HepG2 (cell line): ENCODE measurements at regions not wholly inside any gene's neighbourhood (a gene's known extent, or its start where the extent isn't known, plus 50 kb on each side); places are given as distances from the start of the nearest gene placed in this dataset.

ENCODE experiments used
- ATAC-seq: fragments of 200-7000 bp; cut with Tn5 transposase; 3 replicates; pipeline ENCODE4 v1.9.1; 2020; ENCODE audit warnings: mild to moderate bottlenecking, moderate library complexity
- BruUV-seq: library from RNA; stranded (reverse); fragments of 400-500 nt; replicated peaks from 2 replicates; lab custom pipeline; 2021; lab: Mats Ljungman, UMichigan
- CTCF ChIA-PET: fragments of 300-600 bp; formaldehyde crosslinking; extraction: SDS; loops from one replicate; lab custom pipeline; 2021; ENCODE audit warnings: low total read pairs, inconsistent platforms, low intra/inter-chr PET ratio; lab: Yijun Ruan, JAX
- POLR2A ChIA-PET: fragments of 350-600 bp; sonication (Branson Sonifier 250); formaldehyde crosslinking; loops from one replicate; lab custom pipeline; 2020; ENCODE audit warnings: antibody characterized with exemption, inconsistent platforms; lab: Yijun Ruan, JAX
- DNase-seq: peaks from one replicate; pipeline ENCODE4 v3.0.0-alpha.2; 2015; ENCODE audit warnings: low spot score
- FAIRE-seq: peaks from 3 replicates; lab custom pipeline; 2011; peaks lifted over from hg19 to GRCh38; lab: Jason Lieb, UNC
- H2AFZ ChIP-seq: one replicate; pipeline ENCODE4 v1.6.1; 2011; ENCODE audit warnings: low read length, inconsistent platforms
- H3K27ac ChIP-seq: fragments of 300-600 bp; 3 replicates; pipeline ENCODE4 v1.8.0; 2011; ENCODE audit warnings: mixed run types, mild to moderate bottlenecking, mixed read lengths, low read length, inconsistent platforms; ENCODE audit not compliant: insufficient read depth; ENCODE audit errors: extremely low read length
- H3K27me3 ChIP-seq, 2 experiments: fragments of 200-600 bp in 1 of 2; 2 replicates in 1 of 2; 3 replicates in 1 of 2; pipeline versions ENCODE4 v1.6.0 to v1.8.0; 2011; ENCODE audit warnings: low read length in 2 of 2, mild to moderate bottlenecking in 2 of 2, moderate library complexity in 2 of 2, inconsistent platforms in 1 of 2; ENCODE audit not compliant: insufficient read depth in 2 of 2, control insufficient read depth in 1 of 2
- H3K36me3 ChIP-seq, 2 experiments: fragments of 200-600 bp in 1 of 2; replicated peaks in 1 of 2; 2 replicates in 1 of 2; 3 replicates in 1 of 2; pipeline versions ENCODE4 v1.5.1 to v1.8.0; 2011; ENCODE audit warnings: low read length in 2 of 2, inconsistent platforms in 1 of 2; ENCODE audit not compliant: insufficient read depth in 2 of 2, control insufficient read depth in 1 of 2
- H3K4me1 ChIP-seq: 2 replicates; pipeline ENCODE4 v1.5.1; 2012; ENCODE audit warnings: low read length, inconsistent platforms; ENCODE audit not compliant: insufficient read depth
- H3K4me2 ChIP-seq: 2 replicates; pipeline ENCODE4 v1.6.0; 2011; ENCODE audit warnings: low read depth, low read length, inconsistent platforms
- H3K4me3 ChIP-seq, 3 experiments: fragments of 200-600 bp in 1 of 3; sonication (generic), shearing (Covaris generic) in 1 of 3; replicated peaks in 1 of 3; 2 replicates each; pipeline ENCODE4 v1.5.1; 2011 to 2016; ENCODE audit warnings: low read length in 3 of 3, inconsistent platforms in 2 of 3, low read depth in 2 of 3, mild to moderate bottlenecking in 2 of 3, control low read depth in 1 of 3, mixed read lengths in 1 of 3; ENCODE audit not compliant: insufficient read depth in 1 of 3
- H3K79me2 ChIP-seq: one replicate; pipeline ENCODE4 v1.6.1; 2011; ENCODE audit warnings: low read length, inconsistent platforms; ENCODE audit not compliant: insufficient read depth
- H3K9ac ChIP-seq: 2 replicates; pipeline ENCODE4 v1.6.0; 2011; ENCODE audit warnings: mild to moderate bottlenecking, low read depth, low read length, inconsistent platforms; ENCODE audit not compliant: insufficient read depth
- H3K9me3 ChIP-seq: 2 replicates; pipeline ENCODE4 v1.5.1; 2012; ENCODE audit warnings: mild to moderate bottlenecking, low read length
- H4K20me1 ChIP-seq: 2 replicates; pipeline ENCODE4 v1.6.0; 2011; ENCODE audit warnings: inconsistent platforms, mild to moderate bottlenecking, low read length, moderate library complexity; ENCODE audit not compliant: insufficient read depth
- EED ChIP-seq: sonication (generic); formaldehyde crosslinking; IDR thresholded peaks from 2 replicates; pipeline ENCODE4 v1.5.0; 2020; ENCODE audit warnings: mild to moderate bottlenecking, missing genetic modification reagents
- PAWR ChIP-seq: sonication (generic); formaldehyde crosslinking; IDR thresholded peaks from 2 replicates; pipeline ENCODE4 v1.4.0; 2020; ENCODE audit warnings: missing genetic modification reagents, mild to moderate bottlenecking, borderline replicate concordance
- SP5 ChIP-seq: IDR thresholded peaks from 2 replicates; pipeline ENCODE4 v1.6.1; 2016; ENCODE audit warnings: low read depth, borderline replicate concordance
- ZNF121 ChIP-seq: sonication (generic); formaldehyde crosslinking; IDR thresholded peaks from 2 replicates; pipeline ENCODE4 v1.5.0; 2020; ENCODE audit warnings: mild to moderate bottlenecking, missing genetic modification reagents
- ZNF230 ChIP-seq: sonication (generic); formaldehyde crosslinking; IDR thresholded peaks from 2 replicates; pipeline ENCODE4 v1.4.0; 2020; ENCODE audit warnings: mild to moderate bottlenecking, missing genetic modification reagents
- ZNF292 ChIP-seq: sonication (generic); formaldehyde crosslinking; IDR thresholded peaks from 2 replicates; pipeline ENCODE4 v1.8.1; 2022; ENCODE audit warnings: mild to moderate bottlenecking, low read depth, missing genetic modification reagents, borderline replicate concordance
- ZNF33B ChIP-seq: sonication (generic); formaldehyde crosslinking; IDR thresholded peaks from 2 replicates; pipeline ENCODE4 v1.5.1; 2020; ENCODE audit warnings: mild to moderate bottlenecking, missing genetic modification reagents
- ZNF572 ChIP-seq: sonication (generic); formaldehyde crosslinking; IDR thresholded peaks from 2 replicates; pipeline ENCODE4 v1.5.1; 2020; ENCODE audit warnings: mild to moderate bottlenecking, missing genetic modification reagents
- WGBS: methylation state at CpG from one replicate; pipeline ENCODE4 v1.1.6; 2017; ENCODE audit warnings: low lambda C conversion rate; 5-methylcytosine and 5-hydroxymethylcytosine counted together
- in situ Hi-C: cut with HindIII; loops from 2 replicates; pipeline ENCODE4 v1.10.0; 2017; ENCODE audit warnings: low pct_unique_long_range_greater_than_20kb; ENCODE audit not compliant: extremely low pct_ligation_motif_present
- intact Hi-C: fragments of 100-400 bp; cut with micrococcal nuclease; formaldehyde crosslinking; loops from one replicate; pipeline ENCODE4 v1.10.0; 2022; ENCODE audit not compliant: unreplicated experiment
- TF ChIP-seq, protein P1 (sequence below): sonication (generic); formaldehyde crosslinking; IDR thresholded peaks from 2 replicates; pipeline ENCODE4; 2020; ENCODE audit warnings: missing genetic modification reagents, mild to moderate bottlenecking, borderline replicate concordance
- TF ChIP-seq, protein P2 (sequence below): sonication (generic); formaldehyde crosslinking; conservative IDR thresholded peaks from 2 replicates; pipeline ENCODE4 v1.8.0; 2022; ENCODE audit warnings: missing genetic modification reagents
- TF ChIP-seq, protein P3 (sequence below): sonication (generic); formaldehyde crosslinking; IDR thresholded peaks from 2 replicates; pipeline ENCODE4 v1.5.1; 2020; ENCODE audit warnings: mild to moderate bottlenecking, missing genetic modification reagents, borderline replicate concordance
- TF ChIP-seq, protein P4 (sequence below): sonication (generic); formaldehyde crosslinking; IDR thresholded peaks from 2 replicates; pipeline ENCODE4 v1.5.0; 2020; ENCODE audit warnings: missing genetic modification reagents
- TF ChIP-seq, protein P5 (sequence below): conservative IDR thresholded peaks from 2 replicates; pipeline ENCODE4 v1.6.1; 2018; ENCODE audit warnings: missing genetic modification reagents

DNA sequence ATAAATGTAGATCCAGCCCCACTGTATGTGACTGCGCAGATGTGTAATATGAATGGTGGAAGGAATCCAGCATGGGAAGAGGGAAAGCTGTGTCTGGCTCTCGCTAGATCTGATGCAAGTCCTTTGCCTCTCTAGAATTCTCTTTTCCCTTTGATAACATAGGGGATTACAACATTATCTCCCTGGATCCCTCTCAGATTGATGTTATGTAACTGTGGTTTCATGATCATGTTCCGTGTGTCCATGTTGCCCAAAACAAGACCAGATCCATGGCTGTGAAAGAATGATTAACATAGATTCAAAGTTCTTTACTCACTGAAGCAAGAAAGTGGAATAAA is 184.0 kb upstream of the UBL3 start:
- BruUV-seq, result no TSS peak
- in situ Hi-C loops, result no loop called here
- FAIRE-seq, result no peak

More for the DNA sequence above, 184.0 kb upstream of the UBL3 start:
- 44% methylated on average over 3 of the region's 3 CpGs for WGBS
- Histone ChIP-seq H3K9ac (no peak overlapping the region), H3K4me3 (no peak overlapping the region), H4K20me1 (no peaks in the 10 kb centered on the region), H3K27me3 (peaks cover 0 to 6% of the 10 kb centered on the region in 2 experiments; a peak in 2 of 5 replicates), H3K27ac (no peak overlapping the region), H3K4me1 (no peaks in the 10 kb centered on the region), H3K9me3 (no peaks in the 10 kb centered on the region), H3K4me2 (no peak overlapping the region), H3K79me2 (no peaks in the 10 kb centered on the region), H3K36me3 (no peaks in the 10 kb centered on the region), H2AFZ (no peak overlapping the region)
- ChIA-PET POLR2A (no interaction called here), CTCF (no interaction called here)
- no peak for DNase-seq
- TF ChIP-seq, protein P1, sequence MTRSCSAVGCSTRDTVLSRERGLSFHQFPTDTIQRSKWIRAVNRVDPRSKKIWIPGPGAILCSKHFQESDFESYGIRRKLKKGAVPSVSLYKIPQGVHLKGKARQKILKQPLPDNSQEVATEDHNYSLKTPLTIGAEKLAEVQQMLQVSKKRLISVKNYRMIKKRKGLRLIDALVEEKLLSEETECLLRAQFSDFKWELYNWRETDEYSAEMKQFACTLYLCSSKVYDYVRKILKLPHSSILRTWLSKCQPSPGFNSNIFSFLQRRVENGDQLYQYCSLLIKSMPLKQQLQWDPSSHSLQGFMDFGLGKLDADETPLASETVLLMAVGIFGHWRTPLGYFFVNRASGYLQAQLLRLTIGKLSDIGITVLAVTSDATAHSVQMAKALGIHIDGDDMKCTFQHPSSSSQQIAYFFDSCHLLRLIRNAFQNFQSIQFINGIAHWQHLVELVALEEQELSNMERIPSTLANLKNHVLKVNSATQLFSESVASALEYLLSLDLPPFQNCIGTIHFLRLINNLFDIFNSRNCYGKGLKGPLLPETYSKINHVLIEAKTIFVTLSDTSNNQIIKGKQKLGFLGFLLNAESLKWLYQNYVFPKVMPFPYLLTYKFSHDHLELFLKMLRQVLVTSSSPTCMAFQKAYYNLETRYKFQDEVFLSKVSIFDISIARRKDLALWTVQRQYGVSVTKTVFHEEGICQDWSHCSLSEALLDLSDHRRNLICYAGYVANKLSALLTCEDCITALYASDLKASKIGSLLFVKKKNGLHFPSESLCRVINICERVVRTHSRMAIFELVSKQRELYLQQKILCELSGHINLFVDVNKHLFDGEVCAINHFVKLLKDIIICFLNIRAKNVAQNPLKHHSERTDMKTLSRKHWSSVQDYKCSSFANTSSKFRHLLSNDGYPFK (CRISPR knock-in tag), result no peak
- no peak for TF ChIP-seq ZNF292
- TF ChIP-seq, protein P2, sequence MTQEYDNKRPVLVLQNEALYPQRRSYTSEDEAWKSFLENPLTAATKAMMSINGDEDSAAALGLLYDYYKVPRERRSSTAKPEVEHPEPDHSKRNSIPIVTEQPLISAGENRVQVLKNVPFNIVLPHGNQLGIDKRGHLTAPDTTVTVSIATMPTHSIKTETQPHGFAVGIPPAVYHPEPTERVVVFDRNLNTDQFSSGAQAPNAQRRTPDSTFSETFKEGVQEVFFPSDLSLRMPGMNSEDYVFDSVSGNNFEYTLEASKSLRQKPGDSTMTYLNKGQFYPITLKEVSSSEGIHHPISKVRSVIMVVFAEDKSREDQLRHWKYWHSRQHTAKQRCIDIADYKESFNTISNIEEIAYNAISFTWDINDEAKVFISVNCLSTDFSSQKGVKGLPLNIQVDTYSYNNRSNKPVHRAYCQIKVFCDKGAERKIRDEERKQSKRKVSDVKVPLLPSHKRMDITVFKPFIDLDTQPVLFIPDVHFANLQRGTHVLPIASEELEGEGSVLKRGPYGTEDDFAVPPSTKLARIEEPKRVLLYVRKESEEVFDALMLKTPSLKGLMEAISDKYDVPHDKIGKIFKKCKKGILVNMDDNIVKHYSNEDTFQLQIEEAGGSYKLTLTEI (CRISPR knock-in tag), result no peak
- no peak for TF ChIP-seq ZNF230 (CRISPR knock-in tag)
- TF ChIP-seq ZNF121 (CRISPR knock-in tag), result no peak
- TF ChIP-seq ZNF33B (CRISPR knock-in tag), result no peak
- TF ChIP-seq, protein P3, sequence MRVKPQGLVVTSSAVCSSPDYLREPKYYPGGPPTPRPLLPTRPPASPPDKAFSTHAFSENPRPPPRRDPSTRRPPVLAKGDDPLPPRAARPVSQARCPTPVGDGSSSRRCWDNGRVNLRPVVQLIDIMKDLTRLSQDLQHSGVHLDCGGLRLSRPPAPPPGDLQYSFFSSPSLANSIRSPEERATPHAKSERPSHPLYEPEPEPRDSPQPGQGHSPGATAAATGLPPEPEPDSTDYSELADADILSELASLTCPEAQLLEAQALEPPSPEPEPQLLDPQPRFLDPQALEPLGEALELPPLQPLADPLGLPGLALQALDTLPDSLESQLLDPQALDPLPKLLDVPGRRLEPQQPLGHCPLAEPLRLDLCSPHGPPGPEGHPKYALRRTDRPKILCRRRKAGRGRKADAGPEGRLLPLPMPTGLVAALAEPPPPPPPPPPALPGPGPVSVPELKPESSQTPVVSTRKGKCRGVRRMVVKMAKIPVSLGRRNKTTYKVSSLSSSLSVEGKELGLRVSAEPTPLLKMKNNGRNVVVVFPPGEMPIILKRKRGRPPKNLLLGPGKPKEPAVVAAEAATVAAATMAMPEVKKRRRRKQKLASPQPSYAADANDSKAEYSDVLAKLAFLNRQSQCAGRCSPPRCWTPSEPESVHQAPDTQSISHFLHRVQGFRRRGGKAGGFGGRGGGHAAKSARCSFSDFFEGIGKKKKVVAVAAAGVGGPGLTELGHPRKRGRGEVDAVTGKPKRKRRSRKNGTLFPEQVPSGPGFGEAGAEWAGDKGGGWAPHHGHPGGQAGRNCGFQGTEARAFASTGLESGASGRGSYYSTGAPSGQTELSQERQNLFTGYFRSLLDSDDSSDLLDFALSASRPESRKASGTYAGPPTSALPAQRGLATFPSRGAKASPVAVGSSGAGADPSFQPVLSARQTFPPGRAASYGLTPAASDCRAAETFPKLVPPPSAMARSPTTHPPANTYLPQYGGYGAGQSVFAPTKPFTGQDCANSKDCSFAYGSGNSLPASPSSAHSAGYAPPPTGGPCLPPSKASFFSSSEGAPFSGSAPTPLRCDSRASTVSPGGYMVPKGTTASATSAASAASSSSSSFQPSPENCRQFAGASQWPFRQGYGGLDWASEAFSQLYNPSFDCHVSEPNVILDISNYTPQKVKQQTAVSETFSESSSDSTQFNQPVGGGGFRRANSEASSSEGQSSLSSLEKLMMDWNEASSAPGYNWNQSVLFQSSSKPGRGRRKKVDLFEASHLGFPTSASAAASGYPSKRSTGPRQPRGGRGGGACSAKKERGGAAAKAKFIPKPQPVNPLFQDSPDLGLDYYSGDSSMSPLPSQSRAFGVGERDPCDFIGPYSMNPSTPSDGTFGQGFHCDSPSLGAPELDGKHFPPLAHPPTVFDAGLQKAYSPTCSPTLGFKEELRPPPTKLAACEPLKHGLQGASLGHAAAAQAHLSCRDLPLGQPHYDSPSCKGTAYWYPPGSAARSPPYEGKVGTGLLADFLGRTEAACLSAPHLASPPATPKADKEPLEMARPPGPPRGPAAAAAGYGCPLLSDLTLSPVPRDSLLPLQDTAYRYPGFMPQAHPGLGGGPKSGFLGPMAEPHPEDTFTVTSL (CRISPR knock-in tag), result no peak
- no peak for TF ChIP-seq ZNF572 (CRISPR knock-in tag)
- no peak for TF ChIP-seq SP5 (CRISPR knock-in tag)
- no peak for TF ChIP-seq PAWR (CRISPR knock-in tag)
- TF ChIP-seq, protein P4, sequence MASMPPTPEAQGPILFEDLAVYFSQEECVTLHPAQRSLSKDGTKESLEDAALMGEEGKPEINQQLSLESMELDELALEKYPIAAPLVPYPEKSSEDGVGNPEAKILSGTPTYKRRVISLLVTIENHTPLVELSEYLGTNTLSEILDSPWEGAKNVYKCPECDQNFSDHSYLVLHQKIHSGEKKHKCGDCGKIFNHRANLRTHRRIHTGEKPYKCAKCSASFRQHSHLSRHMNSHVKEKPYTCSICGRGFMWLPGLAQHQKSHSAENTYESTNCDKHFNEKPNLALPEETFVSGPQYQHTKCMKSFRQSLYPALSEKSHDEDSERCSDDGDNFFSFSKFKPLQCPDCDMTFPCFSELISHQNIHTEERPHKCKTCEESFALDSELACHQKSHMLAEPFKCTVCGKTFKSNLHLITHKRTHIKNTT, result no peak
- TF ChIP-seq, protein P5, sequence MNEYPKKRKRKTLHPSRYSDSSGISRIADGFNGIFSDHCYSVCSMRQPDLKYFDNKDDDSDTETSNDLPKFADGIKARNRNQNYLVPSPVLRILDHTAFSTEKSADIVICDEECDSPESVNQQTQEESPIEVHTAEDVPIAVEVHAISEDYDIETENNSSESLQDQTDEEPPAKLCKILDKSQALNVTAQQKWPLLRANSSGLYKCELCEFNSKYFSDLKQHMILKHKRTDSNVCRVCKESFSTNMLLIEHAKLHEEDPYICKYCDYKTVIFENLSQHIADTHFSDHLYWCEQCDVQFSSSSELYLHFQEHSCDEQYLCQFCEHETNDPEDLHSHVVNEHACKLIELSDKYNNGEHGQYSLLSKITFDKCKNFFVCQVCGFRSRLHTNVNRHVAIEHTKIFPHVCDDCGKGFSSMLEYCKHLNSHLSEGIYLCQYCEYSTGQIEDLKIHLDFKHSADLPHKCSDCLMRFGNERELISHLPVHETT (CRISPR knock-in tag), result no peak
- TF ChIP-seq EED, result no peak
- intact Hi-C loops, result no loop called here
- no peak for ATAC-seq
